NCI-H2107 treated with DMSO at 0.1 percent for 48 hours (cell line): ENCODE measurements at regions not wholly inside any gene's neighbourhood (a gene's known extent, or its start where the extent isn't known, plus 50 kb on each side); places are given as distances from the start of the nearest gene placed in this dataset.

ENCODE experiments used
- DNase-seq: peaks from one replicate; lab custom pipeline; 2025; ENCODE audit not compliant: unreplicated experiment; lab: John Stamatoyannopoulos, UW

GRCh38 chr2:45072064-45072861 lies 63.0 kb upstream of the SIX2 start:
- no peak for DNase-seq

GRCh38 chr2:45070113-45070652 lies 60.9 kb upstream of the SIX2 start:
- peak; percentile 74 for DNase-seq

- no peak for DNase-seq
Observed at GRCh38 chr2:45069684-45070083, 60.4 kb upstream of the SIX2 start.

GRCh38 chr2:45068571-45069140 lies 59.4 kb upstream of the SIX2 start:
- DNase-seq, result peak; percentile 63

GRCh38 chr2:45067859-45068570 lies 58.8 kb upstream of the SIX2 start:
- DNase-seq, result no peak
